ENCODE measurements at regions not wholly inside any gene's neighbourhood (a gene's known extent, or its start where the extent isn't known, plus 50 kb on each side); places are given as distances from the start of the nearest gene placed in this dataset.

- no peak for TF ChIP-seq GABPA (IDR thresholded peaks at IDR 0.05; ENCODE audit: low read depth)
- TF ChIP-seq SPI1 (IDR thresholded peaks at IDR 0.05; ENCODE audit: borderline replicate concordance, low read depth) = no peak
- TF ChIP-seq CTCF (IDR thresholded peaks at IDR 0.05; ENCODE audit: insufficient read depth, low read length) = no peak
- TF ChIP-seq REST (IDR thresholded peaks at IDR 0.05; ENCODE audit: insufficient replicate concordance, low read depth) = no peak
- TF ChIP-seq POLR2AphosphoS5 (IDR thresholded peaks at IDR 0.05; ENCODE audit: low read depth) = no peak
- no peak overlapping the region for H3K4me3 ChIP-seq (replicated peaks; ENCODE audit: insufficient read depth, low read length)
These were observed 178.9 kb upstream of the SNX7 start for GRCh38 chr1:98482611-98483010.

GRCh38 chr1:98480271-98480670, 181.2 kb upstream of the SNX7 start:
- Histone ChIP-seq H3K4me3 (replicated peaks; ENCODE audit: insufficient read depth, low read length) (no peak overlapping the region), H3K27ac (replicated peaks) (no peak overlapping the region), H3K27me3 (ENCODE audit: insufficient read depth, poor library complexity, severe bottlenecking) (no peaks in the 10 kb centered on the region)
- DNase-seq (ENCODE audit: low read depth in 1 of 2, low spot score in 1 of 2) = no peak
- TF ChIP-seq SPI1 (IDR thresholded peaks at IDR 0.05; ENCODE audit: borderline replicate concordance, low read depth) = no peak
- TF ChIP-seq CTCF (IDR thresholded peaks at IDR 0.05; ENCODE audit: insufficient read depth, low read length) = no peak
- no peak for TF ChIP-seq REST (IDR thresholded peaks at IDR 0.05; ENCODE audit: insufficient replicate concordance, low read depth)
- TF ChIP-seq GABPA (IDR thresholded peaks at IDR 0.05; ENCODE audit: low read depth) = no peak
- TF ChIP-seq POLR2AphosphoS5 (IDR thresholded peaks at IDR 0.05; ENCODE audit: low read depth) = no peak

More at GRCh38 chr1:98482611-98483010, 178.9 kb upstream of the SNX7 start:
- no peak for DNase-seq (ENCODE audit: low read depth in 1 of 2, low spot score in 1 of 2)
- Histone ChIP-seq H3K27me3 (ENCODE audit: insufficient read depth, poor library complexity, severe bottlenecking) (no peaks in the 10 kb centered on the region), H3K27ac (replicated peaks) (no peak overlapping the region)

GRCh38 chr1:98478121-98478520, 183.4 kb upstream of the SNX7 start:
- Histone ChIP-seq H3K4me3 (replicated peaks; ENCODE audit: insufficient read depth, low read length) (no peak overlapping the region), H3K27me3 (ENCODE audit: insufficient read depth, poor library complexity, severe bottlenecking) (no peaks in the 10 kb centered on the region), H3K27ac (replicated peaks) (no peak overlapping the region)
- no peak for DNase-seq (ENCODE audit: low read depth in 1 of 2, low spot score in 1 of 2)
- no peak for TF ChIP-seq GABPA (IDR thresholded peaks at IDR 0.05; ENCODE audit: low read depth)
- no peak for TF ChIP-seq SPI1 (IDR thresholded peaks at IDR 0.05; ENCODE audit: borderline replicate concordance, low read depth)
- no peak for TF ChIP-seq REST (IDR thresholded peaks at IDR 0.05; ENCODE audit: insufficient replicate concordance, low read depth)
- TF ChIP-seq CTCF (IDR thresholded peaks at IDR 0.05; ENCODE audit: insufficient read depth, low read length) = no peak
